ENCODE measurements at regions not wholly inside any gene's neighbourhood (a gene's known extent, or its start where the extent isn't known, plus 50 kb on each side); places are given as distances from the start of the nearest gene placed in this dataset.

- TF ChIP-seq YY1 (IDR thresholded peaks at IDR 0.05; ENCODE audit: low read depth, low read length) = no peak
- no peak for TF ChIP-seq CBX8 (IDR thresholded peaks at IDR 0.05; ENCODE audit: borderline replicate concordance, low read depth, low read length)
- TF ChIP-seq SIRT6 (IDR thresholded peaks at IDR 0.05; ENCODE audit: low read length) = no peak
- no peak for TF ChIP-seq KDM1A (IDR thresholded peaks at IDR 0.05; ENCODE audit: borderline replicate concordance, low read length)
Measured at GRCh38 chr10:117740691-117741222, 198.2 kb downstream of the EMX2 start (continued).

All from H1 (cell line).